Kidney (tissue), 13 donors: ENCODE measurements at regions not wholly inside any gene's neighbourhood (a gene's known extent, or its start where the extent isn't known, plus 50 kb on each side); places are given as distances from the start of the nearest gene placed in this dataset.
A peak's percentile ranks its signal among the peaks of the same experiment; 100 is the strongest.

ENCODE experiments used
- DNase-seq, 5 donors: peaks; one replicate each; pipeline ENCODE4 v3.0.0-alpha.2; 2013 to 2020
- FAIRE-seq: peaks from 2 replicates; lab custom pipeline; 2012; peaks lifted over from hg19 to GRCh38; lab: Jason Lieb, UNC
- H3K27ac ChIP-seq, 2 donors: one replicate each; pipeline ENCODE4 v1.7.0; 2013; ENCODE audit warnings: low read depth in 2 of 2, low read length in 2 of 2, inconsistent platforms in 1 of 2
- H3K27me3 ChIP-seq: one replicate; pipeline ENCODE4 v1.7.1; 2013; ENCODE audit warnings: low read length, inconsistent platforms; ENCODE audit not compliant: control insufficient read depth, insufficient read depth
- H3K36me3 ChIP-seq, 3 donors: one replicate each; pipeline versions ENCODE4 v1.7.0 to v1.7.1; 2013; ENCODE audit warnings: low read length in 3 of 3, control low read depth in 1 of 3, inconsistent platforms in 1 of 3; ENCODE audit not compliant: insufficient read depth in 3 of 3, control insufficient read depth in 2 of 3
- H3K4me1 ChIP-seq, 3 donors: one replicate each; pipeline versions ENCODE4 v1.7.0 to v1.7.1; 2013; ENCODE audit warnings: low read length in 3 of 3, inconsistent platforms in 1 of 3, low read depth in 1 of 3; ENCODE audit not compliant: control insufficient read depth in 2 of 3, insufficient read depth in 2 of 3
- H3K4me3 ChIP-seq, 3 donors: one replicate each; pipeline versions ENCODE4 v1.7.0 to v1.8.1; 2013; ENCODE audit warnings: low read length in 3 of 3, control low read depth in 1 of 3, inconsistent platforms in 1 of 3
- H3K9ac ChIP-seq, 3 donors: one replicate each; pipeline versions ENCODE4 v1.7.0 to v1.7.1; 2013; ENCODE audit warnings: low read length in 3 of 3, control low read depth in 1 of 3, inconsistent platforms in 1 of 3
- H3K9me3 ChIP-seq, 3 donors: one replicate each; pipeline versions ENCODE4 v1.7.0 to v1.7.1; 2013; ENCODE audit warnings: low read length in 3 of 3, control low read depth in 1 of 3, inconsistent platforms in 1 of 3; ENCODE audit not compliant: control insufficient read depth in 2 of 3, insufficient read depth in 1 of 3
- CTCF ChIP-seq: IDR thresholded peaks from 3 replicates; pipeline ENCODE4 v1.5.1; 2012; ENCODE audit warnings: mild to moderate bottlenecking, moderate library complexity, borderline replicate concordance; ENCODE audit not compliant: insufficient read depth; ENCODE audit errors: extremely low read depth
- intact Hi-C: fragments of 100-400 bp; cut with DNase I; formaldehyde crosslinking; loops from one replicate; pipeline ENCODE4 v1.11.1; 2022
- donor health status: control.
- donor health status: control.
- donor health status: control.
- donor health status: control.
- donor health status: control.
- donor health status: DM: yes; HTN: yes; CAD: no.
- donor health status: Normal renal cell carcinoma (clear cell type).

GRCh38 chr3:29057326-29057725, 223.5 kb upstream of the RBMS3 start:
- no peak overlapping the region for H3K4me3 ChIP-seq
- H3K9ac ChIP-seq, result no peak overlapping the region
- intact Hi-C loops, result no loop called here
- no peaks in the 10 kb centered on the region for H3K9me3 ChIP-seq
- DNase-seq (no peak), FAIRE-seq (no peak)
- no peak for TF ChIP-seq CTCF
- no peaks in the 10 kb centered on the region for H3K36me3 ChIP-seq
- H3K4me1 ChIP-seq, result no peaks in the 10 kb centered on the region
- H3K27me3 ChIP-seq, result no peaks in the 10 kb centered on the region
- no peak overlapping the region for H3K27ac ChIP-seq

GRCh38 chr3:29064085-29064484, 216.8 kb upstream of the RBMS3 start:
- Histone ChIP-seq H3K27ac (no peak overlapping the region), H3K27me3 (no peaks in the 10 kb centered on the region), H3K4me1 (peaks cover 0 to 4% (median 0%) of the 10 kb centered on the region in 3 donors), H3K9me3 (no peaks in the 10 kb centered on the region), H3K4me3 (no peak overlapping the region), H3K9ac (no peak overlapping the region), H3K36me3 (no peaks in the 10 kb centered on the region)
- TF ChIP-seq CTCF, result no peak
- DNase-seq, result peak in 2 of 5 donors; percentile 14 to 28
- intact Hi-C loops, result no loop called here
- no peak for FAIRE-seq

DNA sequence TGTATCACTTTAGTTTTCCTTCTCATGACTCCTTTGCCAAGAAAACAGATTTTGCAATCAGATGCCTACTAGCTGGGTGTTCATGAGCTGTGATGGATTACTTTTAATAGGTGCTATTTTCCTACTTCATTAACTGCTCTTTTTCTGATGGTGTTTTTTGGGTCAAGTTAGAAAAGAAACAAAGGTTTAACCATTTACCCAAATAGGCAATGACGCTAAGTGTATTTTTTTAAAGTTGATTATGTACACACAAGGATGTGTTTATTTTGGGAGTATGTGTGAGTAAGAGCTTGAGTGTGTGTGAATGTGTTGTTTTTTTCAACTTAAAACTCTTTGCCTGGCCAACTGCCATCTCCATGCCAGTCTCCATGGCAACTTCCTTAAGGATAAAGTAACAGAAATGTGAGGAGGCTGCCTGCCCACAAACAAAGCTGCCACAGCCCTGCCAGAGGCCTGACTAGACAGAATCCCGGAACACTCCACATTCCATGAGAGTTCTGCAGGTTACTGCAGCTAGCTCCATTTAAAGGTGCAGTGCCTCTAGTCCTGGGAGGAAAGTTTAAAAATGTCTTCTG, 215.6 kb upstream of the RBMS3 start:
- Histone ChIP-seq H3K27me3 (no peaks in the 10 kb centered on the region), H3K27ac (no peak overlapping the region), H3K4me3 (no peak overlapping the region), H3K9ac (no peak overlapping the region), H3K4me1 (peaks cover 0 to 4% (median 0%) of the 10 kb centered on the region in 3 donors), H3K9me3 (no peaks in the 10 kb centered on the region), H3K36me3 (no peaks in the 10 kb centered on the region)
- TF ChIP-seq CTCF, result no peak
- intact Hi-C loops, result no loop called here
- DNase-seq (peak; percentile 86 to 95 (median 91)), FAIRE-seq (no peak)

DNA sequence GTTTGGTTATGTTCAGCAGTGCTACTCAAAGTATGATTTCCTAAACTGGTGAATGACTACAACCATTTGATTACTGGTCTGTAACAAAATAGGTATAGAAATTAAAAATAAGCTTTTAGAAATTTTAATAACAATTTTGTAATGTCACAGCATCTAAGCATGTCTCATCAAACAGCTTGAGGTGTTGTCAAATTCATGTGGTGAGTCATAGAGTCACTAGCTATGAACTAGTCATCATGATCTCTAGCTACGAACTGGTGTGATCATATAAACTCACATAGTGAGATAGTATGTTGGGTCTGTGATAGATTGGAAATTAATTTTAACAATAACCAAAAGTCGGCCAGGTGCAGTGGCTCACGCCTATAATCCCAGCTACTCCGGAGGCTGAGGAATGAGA, 213.9 kb upstream of the RBMS3 start:
- Histone ChIP-seq H3K9me3 (no peaks in the 10 kb centered on the region), H3K36me3 (no peaks in the 10 kb centered on the region), H3K27ac (no peak overlapping the region), H3K4me1 (peaks cover 0 to 4% (median 0%) of the 10 kb centered on the region in 3 donors), H3K27me3 (no peaks in the 10 kb centered on the region), H3K9ac (no peak overlapping the region), H3K4me3 (no peak overlapping the region)
- intact Hi-C loops, result no loop called here
- DNase-seq (no peak), FAIRE-seq (no peak)
- TF ChIP-seq CTCF, result no peak
